ENCODE measurements at regions not wholly inside any gene's neighbourhood (a gene's known extent, or its start where the extent isn't known, plus 50 kb on each side); places are given as distances from the start of the nearest gene placed in this dataset.
A peak's percentile ranks its signal among the peaks of the same experiment; 100 is the strongest.

GRCh38 chr6:28598757-28599686 is 73.3 kb downstream of the GPX5 start:
- Histone ChIP-seq H3K9me2 (ENCODE audit: insufficient read depth) (no peaks in the 10 kb centered on the region; the same call in 1 of the 2 replicates), H3K9me3 (ENCODE audit: insufficient read depth, low read depth) (no peaks in the 10 kb centered on the region), H2AFZ (no peak overlapping the region), H3K27ac (no peak overlapping the region), H3K79me2 (ENCODE audit: low read depth) (no peaks in the 10 kb centered on the region), H3K36me3 (ENCODE audit: low read depth) (no peaks in the 10 kb centered on the region), H3K4me2 (peak overlapping the region; percentile 79), H3K4me3 (peak overlapping the region; percentile 60; the same call in 1 of the 2 replicates), H3F3A (ENCODE audit: insufficient read depth, low read depth) (peaks cover 21% of the 10 kb centered on the region), H3K27me3 (ENCODE audit: insufficient read depth, low read depth) (no peaks in the 10 kb centered on the region), H4K20me1 (ENCODE audit: insufficient read depth) (no peaks in the 10 kb centered on the region), H3K4me1 (replicated peaks; ENCODE audit: insufficient read depth) (no peaks in the 10 kb centered on the region)
- TF ChIP-seq EZH2 (IDR thresholded peaks at IDR 0.05; ENCODE audit: low read depth): no peak
- TF ChIP-seq CTCF (conservative IDR thresholded peaks at IDR 0.05): no peak
- intact Hi-C loops (cut with micrococcal nuclease; ENCODE audit: unreplicated experiment): no loop called here
- DNase-seq: no peak
- CTCF ChIA-PET: interaction anchor here (0.6 to 0.7 kb wide), 3 partner anchors 10 to 66 kb away, joined by 3 to 4 read pairs (median 4); no protein-coding TSS in a partner anchor
- BruUV-seq (replicated peaks): no TSS peak
- POLR2A ChIA-PET (ENCODE audit: unreplicated experiment): no interaction called here

GRCh38 chr6:28600245-28600644 is 74.6 kb downstream of the GPX5 start:
- POLR2A ChIA-PET (ENCODE audit: unreplicated experiment): no interaction called here
- H3K4me2 ChIP-seq: no peak overlapping the region
- intact Hi-C loops (cut with micrococcal nuclease; ENCODE audit: unreplicated experiment): no loop called here

GRCh38 chr6:28603891-28604290 is 78.2 kb downstream of the GPX5 start:
- Histone ChIP-seq H3K79me2 (ENCODE audit: low read depth) (no peaks in the 10 kb centered on the region), H4K20me1 (ENCODE audit: insufficient read depth) (no peaks in the 10 kb centered on the region), H3K9me2 (ENCODE audit: insufficient read depth) (no peaks in the 10 kb centered on the region), H3K9me3 (ENCODE audit: insufficient read depth, low read depth) (no peaks in the 10 kb centered on the region), H3K27ac (no peak overlapping the region), H3K4me1 (replicated peaks; ENCODE audit: insufficient read depth) (peaks cover 10% of the 10 kb centered on the region; the same call in 1 of the 2 replicates), H3K4me2 (no peak overlapping the region), H3K27me3 (ENCODE audit: insufficient read depth, low read depth) (no peaks in the 10 kb centered on the region), H3K4me3 (no peak overlapping the region), H2AFZ (no peak overlapping the region), H3F3A (ENCODE audit: insufficient read depth, low read depth) (peaks cover 8% of the 10 kb centered on the region; the same call in 1 of the 2 replicates), H3K36me3 (ENCODE audit: low read depth) (no peaks in the 10 kb centered on the region)
- no peak for TF ChIP-seq CTCF (conservative IDR thresholded peaks at IDR 0.05)
- no peak for TF ChIP-seq EZH2 (IDR thresholded peaks at IDR 0.05; ENCODE audit: low read depth)
- intact Hi-C loops (cut with micrococcal nuclease; ENCODE audit: unreplicated experiment): no loop called here
- no TSS peak for BruUV-seq (replicated peaks)
- POLR2A ChIA-PET (ENCODE audit: unreplicated experiment): interaction anchor here (0.6 kb wide), 1 partner anchor 292 kb away, joined by 12 read pairs; no protein-coding TSS in a partner anchor
- DNase-seq: no peak
- CTCF ChIA-PET: no interaction called here

More at GRCh38 chr6:28600245-28600644, 74.6 kb downstream of the GPX5 start:
- H3K9me2 ChIP-seq (ENCODE audit: insufficient read depth): no peaks in the 10 kb centered on the region; the same call in 1 of the 2 replicates
- BruUV-seq (replicated peaks): no TSS peak
- H3K4me3 ChIP-seq: no peak overlapping the region
- no peaks in the 10 kb centered on the region for H3K9me3 ChIP-seq (ENCODE audit: insufficient read depth, low read depth)
- CTCF ChIA-PET: no interaction called here
- peaks cover 21% of the 10 kb centered on the region for H3F3A ChIP-seq (ENCODE audit: insufficient read depth, low read depth)
- H2AFZ ChIP-seq: no peak overlapping the region
- DNase-seq: no peak
- H3K79me2 ChIP-seq (ENCODE audit: low read depth): no peaks in the 10 kb centered on the region
- no peak overlapping the region for H3K27ac ChIP-seq
- no peaks in the 10 kb centered on the region for H3K4me1 ChIP-seq (replicated peaks; ENCODE audit: insufficient read depth)
- TF ChIP-seq CTCF (conservative IDR thresholded peaks at IDR 0.05) (no peak), EZH2 (IDR thresholded peaks at IDR 0.05; ENCODE audit: low read depth) (no peak)
- H3K27me3 ChIP-seq (ENCODE audit: insufficient read depth, low read depth): no peaks in the 10 kb centered on the region
- no peaks in the 10 kb centered on the region for H4K20me1 ChIP-seq (ENCODE audit: insufficient read depth)
- no peaks in the 10 kb centered on the region for H3K36me3 ChIP-seq (ENCODE audit: low read depth)

Data from PC-9 (cell line).